ENCODE measurements at regions not wholly inside any gene's neighbourhood (a gene's known extent, or its start where the extent isn't known, plus 50 kb on each side); places are given as distances from the start of the nearest gene placed in this dataset.

- Histone ChIP-seq H3K36me3 (ENCODE audit: control insufficient read depth in 4 of 4, insufficient read depth in 3 of 4, low read depth in 1 of 4, low read length in 3 of 4) (no peaks in the 10 kb centered on the region), H3K9me3 (ENCODE audit: control insufficient read depth in 4 of 4, low read length in 3 of 4) (no peaks in the 10 kb centered on the region), H3K27me3 (ENCODE audit: control insufficient read depth in 4 of 4, insufficient read depth in 4 of 4, low read length in 3 of 4) (no peaks in the 10 kb centered on the region), H3K4me1 (ENCODE audit: control insufficient read depth in 4 of 4, insufficient read depth in 4 of 4, low read length in 3 of 4) (no peaks in the 10 kb centered on the region), H3K9ac (ENCODE audit: low read depth in 1 of 2, low read length in 2 of 2) (no peak overlapping the region), H3K27ac (ENCODE audit: low read depth in 1 of 2, low read length in 2 of 2) (no peak overlapping the region), H3K4me3 (ENCODE audit: low read depth in 1 of 3, low read length in 3 of 3) (no peak overlapping the region)
- WGBS: 91% methylated on average over 4 of the region's 4 CpGs
- TF ChIP-seq SP1 (IDR thresholded peaks at IDR 0.05) (no peak), HNF4A (conservative IDR thresholded peaks at IDR 0.05) (no peak), HNF4G (IDR thresholded peaks at IDR 0.05) (no peak), ATF3 (IDR thresholded peaks at IDR 0.05) (no peak), GABPA (IDR thresholded peaks at IDR 0.05 in 1 of 2, conservative IDR thresholded peaks at IDR 0.05 in 1 of 2) (no peak), NR2F2 (IDR thresholded peaks at IDR 0.05) (no peak), FOXA2 (IDR thresholded peaks at IDR 0.05) (no peak), TAF1 (conservative IDR thresholded peaks at IDR 0.05) (no peak), RXRA (IDR thresholded peaks at IDR 0.05) (no peak), RAD21 (IDR thresholded peaks at IDR 0.05) (no peak), FOXA1 (IDR thresholded peaks at IDR 0.05) (no peak), ZBTB33 (IDR thresholded peaks at IDR 0.05) (no peak), JUND (IDR thresholded peaks at IDR 0.05) (no peak), EGR1 (IDR thresholded peaks at IDR 0.05; ENCODE audit: low read depth in 2 of 2) (no peak), YY1 (IDR thresholded peaks at IDR 0.05) (no peak)
- TF ChIP-seq, protein P1, sequence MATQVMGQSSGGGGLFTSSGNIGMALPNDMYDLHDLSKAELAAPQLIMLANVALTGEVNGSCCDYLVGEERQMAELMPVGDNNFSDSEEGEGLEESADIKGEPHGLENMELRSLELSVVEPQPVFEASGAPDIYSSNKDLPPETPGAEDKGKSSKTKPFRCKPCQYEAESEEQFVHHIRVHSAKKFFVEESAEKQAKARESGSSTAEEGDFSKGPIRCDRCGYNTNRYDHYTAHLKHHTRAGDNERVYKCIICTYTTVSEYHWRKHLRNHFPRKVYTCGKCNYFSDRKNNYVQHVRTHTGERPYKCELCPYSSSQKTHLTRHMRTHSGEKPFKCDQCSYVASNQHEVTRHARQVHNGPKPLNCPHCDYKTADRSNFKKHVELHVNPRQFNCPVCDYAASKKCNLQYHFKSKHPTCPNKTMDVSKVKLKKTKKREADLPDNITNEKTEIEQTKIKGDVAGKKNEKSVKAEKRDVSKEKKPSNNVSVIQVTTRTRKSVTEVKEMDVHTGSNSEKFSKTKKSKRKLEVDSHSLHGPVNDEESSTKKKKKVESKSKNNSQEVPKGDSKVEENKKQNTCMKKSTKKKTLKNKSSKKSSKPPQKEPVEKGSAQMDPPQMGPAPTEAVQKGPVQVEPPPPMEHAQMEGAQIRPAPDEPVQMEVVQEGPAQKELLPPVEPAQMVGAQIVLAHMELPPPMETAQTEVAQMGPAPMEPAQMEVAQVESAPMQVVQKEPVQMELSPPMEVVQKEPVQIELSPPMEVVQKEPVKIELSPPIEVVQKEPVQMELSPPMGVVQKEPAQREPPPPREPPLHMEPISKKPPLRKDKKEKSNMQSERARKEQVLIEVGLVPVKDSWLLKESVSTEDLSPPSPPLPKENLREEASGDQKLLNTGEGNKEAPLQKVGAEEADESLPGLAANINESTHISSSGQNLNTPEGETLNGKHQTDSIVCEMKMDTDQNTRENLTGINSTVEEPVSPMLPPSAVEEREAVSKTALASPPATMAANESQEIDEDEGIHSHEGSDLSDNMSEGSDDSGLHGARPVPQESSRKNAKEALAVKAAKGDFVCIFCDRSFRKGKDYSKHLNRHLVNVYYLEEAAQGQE (IDR thresholded peaks at IDR 0.05): no peak
- TF ChIP-seq, protein P2, sequence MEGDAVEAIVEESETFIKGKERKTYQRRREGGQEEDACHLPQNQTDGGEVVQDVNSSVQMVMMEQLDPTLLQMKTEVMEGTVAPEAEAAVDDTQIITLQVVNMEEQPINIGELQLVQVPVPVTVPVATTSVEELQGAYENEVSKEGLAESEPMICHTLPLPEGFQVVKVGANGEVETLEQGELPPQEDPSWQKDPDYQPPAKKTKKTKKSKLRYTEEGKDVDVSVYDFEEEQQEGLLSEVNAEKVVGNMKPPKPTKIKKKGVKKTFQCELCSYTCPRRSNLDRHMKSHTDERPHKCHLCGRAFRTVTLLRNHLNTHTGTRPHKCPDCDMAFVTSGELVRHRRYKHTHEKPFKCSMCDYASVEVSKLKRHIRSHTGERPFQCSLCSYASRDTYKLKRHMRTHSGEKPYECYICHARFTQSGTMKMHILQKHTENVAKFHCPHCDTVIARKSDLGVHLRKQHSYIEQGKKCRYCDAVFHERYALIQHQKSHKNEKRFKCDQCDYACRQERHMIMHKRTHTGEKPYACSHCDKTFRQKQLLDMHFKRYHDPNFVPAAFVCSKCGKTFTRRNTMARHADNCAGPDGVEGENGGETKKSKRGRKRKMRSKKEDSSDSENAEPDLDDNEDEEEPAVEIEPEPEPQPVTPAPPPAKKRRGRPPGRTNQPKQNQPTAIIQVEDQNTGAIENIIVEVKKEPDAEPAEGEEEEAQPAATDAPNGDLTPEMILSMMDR (IDR thresholded peaks at IDR 0.05; ENCODE audit: low read depth, low read length, missing input control): no peak
- TF ChIP-seq, protein P3, sequence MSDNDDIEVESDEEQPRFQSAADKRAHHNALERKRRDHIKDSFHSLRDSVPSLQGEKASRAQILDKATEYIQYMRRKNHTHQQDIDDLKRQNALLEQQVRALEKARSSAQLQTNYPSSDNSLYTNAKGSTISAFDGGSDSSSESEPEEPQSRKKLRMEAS (IDR thresholded peaks at IDR 0.05): no peak
- no peak for DNase-seq (ENCODE audit: low spot score)
Measured at GRCh38 chr20:7155282-7155681, 387.8 kb downstream of the BMP2 start.

Measured in liver (tissue), 8 donors.